GM23338 (cell line): ENCODE measurements at regions not wholly inside any gene's neighbourhood (a gene's known extent, or its start where the extent isn't known, plus 50 kb on each side); places are given as distances from the start of the nearest gene placed in this dataset.

Experiments
- ATAC-seq: fragments of 200-7000 bp; cut with Tn5 transposase; 3 replicates; pipeline ENCODE4 v1.9.1; 2020
- DNase-seq: peaks from one replicate; pipeline ENCODE4 v3.0.0-alpha.2; 2015; ENCODE audit warnings: low spot score
- H2AFZ ChIP-seq: fragments of 200-600 bp; sonication (generic); 2 replicates; pipeline ENCODE4 v1.8.0; 2016; ENCODE audit warnings: antibody characterized with exemption, mild to moderate bottlenecking, moderate library complexity
- H3F3A ChIP-seq: fragments of 200-600 bp; sonication (generic); replicated peaks from 2 replicates; pipeline ENCODE4 v1.8.0; 2017; ENCODE audit warnings: antibody characterized with exemption, mixed run types, low read depth
- H3K27ac ChIP-seq: fragments of 200-600 bp; sonication (generic); 2 replicates; pipeline ENCODE4 v1.6.1; 2016; ENCODE audit warnings: low read depth
- H3K27me3 ChIP-seq: fragments of 200-600 bp; sonication (generic); 2 replicates; pipeline ENCODE4 v1.8.0; 2016; ENCODE audit warnings: mild to moderate bottlenecking, mixed run types, moderate library complexity; ENCODE audit not compliant: insufficient read depth
- H3K36me3 ChIP-seq: fragments of 200-600 bp; sonication (generic); 2 replicates; pipeline ENCODE4 v1.8.0; 2016; ENCODE audit warnings: mild to moderate bottlenecking; ENCODE audit not compliant: insufficient read depth
- H3K4me1 ChIP-seq: fragments of 200-600 bp; sonication (generic); 2 replicates; pipeline ENCODE4 v1.8.0; 2016; ENCODE audit warnings: mild to moderate bottlenecking, moderate library complexity; ENCODE audit not compliant: insufficient read depth
- H3K4me2 ChIP-seq: fragments of 200-600 bp; sonication (generic); 2 replicates; pipeline ENCODE4 v1.7.1; 2017; ENCODE audit warnings: mixed run types
- H3K4me3 ChIP-seq: fragments of 200-600 bp; sonication (generic); 2 replicates; pipeline ENCODE4 v1.6.1; 2016; ENCODE audit warnings: mixed run types
- H3K79me2 ChIP-seq: fragments of 200-600 bp; sonication (generic); replicated peaks from 2 replicates; pipeline ENCODE4 v1.8.0; 2017; ENCODE audit warnings: mild to moderate bottlenecking; ENCODE audit not compliant: insufficient read depth
- H3K9me2 ChIP-seq: fragments of 200-600 bp; sonication (generic); 2 replicates; pipeline ENCODE4 v1.8.0; 2017; ENCODE audit not compliant: insufficient read depth
- H4K20me1 ChIP-seq: fragments of 200-600 bp; sonication (generic); replicated peaks from 2 replicates; pipeline ENCODE4 v1.8.0; 2017; ENCODE audit warnings: mild to moderate bottlenecking; ENCODE audit not compliant: insufficient read depth
- H3K27ac Mint-ChIP-seq: 2 replicates; pipeline ENCODE4 v1.8.0; 2020; ENCODE audit warnings: inconsistent platforms, mild to moderate bottlenecking, moderate library complexity, mixed read lengths
- H3K27me3 Mint-ChIP-seq: 3 replicates; pipeline ENCODE4 v1.8.0; 2022; ENCODE audit warnings: low read depth, mild to moderate bottlenecking, moderate library complexity, mixed read lengths, inconsistent platforms; ENCODE audit not compliant: insufficient read depth, poor library complexity
- H3K36me3 Mint-ChIP-seq: 3 replicates; pipeline ENCODE4 v1.8.0; 2021; ENCODE audit warnings: low read depth, mild to moderate bottlenecking, inconsistent platforms, moderate library complexity, mixed read lengths
- H3K4me1 Mint-ChIP-seq: 3 replicates; pipeline ENCODE4 v1.8.0; 2020; ENCODE audit warnings: mild to moderate bottlenecking, inconsistent platforms, mixed read lengths
- H3K4me3 Mint-ChIP-seq: 3 replicates; pipeline ENCODE4 v1.8.0; 2021; ENCODE audit warnings: moderate library complexity, mild to moderate bottlenecking, inconsistent platforms, mixed read lengths
- H3K9me3 Mint-ChIP-seq: 3 replicates; pipeline ENCODE4 v1.8.0; 2020; ENCODE audit warnings: moderate library complexity, mild to moderate bottlenecking, inconsistent platforms, mixed read lengths
- CTCF ChIP-seq, 2 experiments: fragments of 200-600 bp in 1 of 2; sonication (generic) in 1 of 2; conservative IDR thresholded peaks; 2 replicates each; pipeline versions ENCODE4 v1.5.1 to v1.6.1; 2016 to 2017; ENCODE audit warnings: antibody characterized with exemption in 2 of 2, low read depth in 2 of 2, mild to moderate bottlenecking in 2 of 2, moderate library complexity in 1 of 2
- JUNB ChIP-seq: IDR thresholded peaks from one replicate; pipeline ENCODE4 v1.6.1; 2016; ENCODE audit warnings: antibody characterized with exemption; ENCODE audit not compliant: unreplicated experiment
- ZNF114 ChIP-seq: fragments of 250-450 bp; sonication (Bioruptor Pico); IDR thresholded peaks from 2 replicates; pipeline ENCODE4 v1.5.0; 2020; ENCODE audit warnings: mild to moderate bottlenecking, moderate library complexity
- ZNF462 ChIP-seq: fragments of 250-450 bp; sonication (Bioruptor Pico); IDR thresholded peaks from 2 replicates; pipeline ENCODE4 v1.5.0; 2020; ENCODE audit warnings: mild to moderate bottlenecking, moderate library complexity

- TF ChIP-seq ZNF462 (CRISPR knock-in tag) (no peak), JUNB (no peak), CTCF (conservative IDR thresholded peaks at IDR 0.05; ENCODE audit: low read depth in 2 of 2) (no peak), ZNF114 (no peak)
Measured at GRCh38 chr3:64456674-64457073, 231.1 kb downstream of the ADAMTS9 start (continued).

GRCh38 chr3:64455351-64455750, 230.1 kb upstream of the PRICKLE2 start:
- Mint-ChIP-seq H3K9me3 (no peaks in the 10 kb centered on the region), H3K27ac (no peak overlapping the region), H3K4me3 (no peak overlapping the region), H3K4me1 (peaks cover 38% of the 10 kb centered on the region), H3K36me3 (no peaks in the 10 kb centered on the region), H3K27me3 (peaks cover 2% of the 10 kb centered on the region)
- no peak overlapping the region for H3K4me3 ChIP-seq
- H3F3A ChIP-seq, result no peaks in the 10 kb centered on the region
- ATAC-seq, result no peak
- no peaks in the 10 kb centered on the region for H3K79me2 ChIP-seq
- H2AFZ ChIP-seq, result no peak overlapping the region; the same call in 1 of the 2 replicates
- no peak overlapping the region for H3K4me2 ChIP-seq
- DNase-seq, result no peak
- no peaks in the 10 kb centered on the region for H3K27me3 ChIP-seq
- no peak overlapping the region for H3K27ac ChIP-seq
- no peaks in the 10 kb centered on the region for H3K9me2 ChIP-seq
- H4K20me1 ChIP-seq, result no peaks in the 10 kb centered on the region
- no peaks in the 10 kb centered on the region for H3K36me3 ChIP-seq
- peaks cover 7% of the 10 kb centered on the region; the same call in 1 of the 2 replicates for H3K4me1 ChIP-seq
- TF ChIP-seq ZNF114, result no peak
